GM12878 (cell line): ENCODE measurements at regions not wholly inside any gene's neighbourhood (a gene's known extent, or its start where the extent isn't known, plus 50 kb on each side); places are given as distances from the start of the nearest gene placed in this dataset.

Experiments used
- ATAC-seq: fragments of 200-7000 bp; cut with Tn5 transposase; 3 replicates; pipeline ENCODE4 v1.9.1; 2020; ENCODE audit warnings: mild to moderate bottlenecking, moderate library complexity
- BruUV-seq: library from RNA; stranded (reverse); fragments of 400-500 nt; replicated peaks from 2 replicates; lab custom pipeline; 2021; lab: Mats Ljungman, UMichigan
- CTCF ChIA-PET: fragments of 300-600 bp; sonication (Branson Sonifier 250); formaldehyde crosslinking; extraction: SDS; loops from one replicate; lab custom pipeline; 2021; ENCODE audit warnings: inconsistent platforms; lab: Yijun Ruan, JAX
- POLR2A ChIA-PET: fragments of 350-600 bp; formaldehyde crosslinking; extraction: SDS; loops from one replicate; lab custom pipeline; 2021; ENCODE audit warnings: inconsistent platforms; lab: Charles Lee
- RAD21 ChIA-PET: fragments of 300-600 bp; sonication (Branson Sonifier 250); formaldehyde crosslinking; loops from one replicate; lab custom pipeline; 2023; ENCODE audit warnings: antibody characterized with exemption; ENCODE audit not compliant: unreplicated experiment; lab: Charles Lee
- SMC1A ChIA-PET: fragments of 300-600 bp; sonication (Branson Sonifier 250); formaldehyde crosslinking; loops from one replicate; lab custom pipeline; 2023; ENCODE audit not compliant: unreplicated experiment, uncharacterized antibody; lab: Charles Lee
- DNase-seq: peaks from one replicate; pipeline ENCODE4 v3.0.0-alpha.2; 2011; ENCODE audit warnings: low read depth, low spot score
- FAIRE-seq: peaks from 3 replicates; lab custom pipeline; 2011; peaks lifted over from hg19 to GRCh38; lab: Jason Lieb, UNC
- H2AFZ ChIP-seq: 2 replicates; pipeline ENCODE4 v1.6.0; 2011; ENCODE audit warnings: low read depth, low read length, control low read depth; ENCODE audit not compliant: control insufficient read depth
- H3K27ac ChIP-seq: 2 replicates; pipeline ENCODE4 v1.5.1; 2011; ENCODE audit warnings: control low read depth; ENCODE audit not compliant: control insufficient read depth, insufficient read depth
- H3K27me3 ChIP-seq, 2 experiments: replicated peaks in 1 of 2; 2 replicates each; pipeline versions ENCODE4 v1.6.0 to v1.6.1; 2011; ENCODE audit warnings: low read length in 1 of 2; ENCODE audit not compliant: control insufficient read depth in 2 of 2, insufficient read depth in 2 of 2
- H3K36me3 ChIP-seq, 2 experiments: 2 replicates each; pipeline ENCODE4 v1.5.1; 2011; ENCODE audit warnings: low read length in 1 of 2; ENCODE audit not compliant: control insufficient read depth in 2 of 2, insufficient read depth in 2 of 2
- H3K4me1 ChIP-seq: 2 replicates; pipeline ENCODE4 v1.6.1; 2011; ENCODE audit warnings: mild to moderate bottlenecking, low read length, moderate library complexity, mixed read lengths; ENCODE audit not compliant: control insufficient read depth, insufficient read depth
- H3K4me2 ChIP-seq: 2 replicates; pipeline ENCODE4 v1.6.0; 2011; ENCODE audit warnings: control low read depth; ENCODE audit not compliant: control insufficient read depth, insufficient read depth
- H3K4me3 ChIP-seq: fragments of 200-600 bp; sonication (generic); 2 replicates; pipeline ENCODE4 v1.5.1; 2016
- H3K79me2 ChIP-seq: 2 replicates; pipeline ENCODE4 v1.6.0; 2011; ENCODE audit warnings: low read length; ENCODE audit not compliant: control insufficient read depth, insufficient read depth
- H3K9ac ChIP-seq: 2 replicates; pipeline ENCODE4 v1.8.0; 2011; ENCODE audit warnings: low read length, control low read depth, mixed read lengths; ENCODE audit not compliant: control insufficient read depth, insufficient read depth
- H3K9me3 ChIP-seq: replicated peaks from 3 replicates; pipeline ENCODE4 v1.5.1; 2011; ENCODE audit warnings: mild to moderate bottlenecking, low read length; ENCODE audit not compliant: control insufficient read depth, insufficient read depth
- H4K20me1 ChIP-seq: 2 replicates; pipeline ENCODE4 v1.6.0; 2011; ENCODE audit not compliant: control insufficient read depth, insufficient read depth
- EGR1 ChIP-seq, 2 experiments: IDR thresholded peaks; 1 replicate in 1 of 2; 2 replicates in 1 of 2; pipeline ENCODE4 v1.6.1; 2011 to 2012; ENCODE audit warnings: low read depth in 2 of 2, low read length in 2 of 2, borderline replicate concordance in 1 of 2, mild to moderate bottlenecking in 1 of 2, moderate library complexity in 1 of 2
- HDAC6 ChIP-seq: fragments of 200-600 bp; sonication (generic); IDR thresholded peaks from one replicate; pipeline ENCODE4 v1.8.0; 2017; ENCODE audit warnings: antibody characterized with exemption; ENCODE audit not compliant: unreplicated experiment
- NR2F1 ChIP-seq: fragments of 450-650 bp; conservative IDR thresholded peaks from 2 replicates; pipeline ENCODE4 v1.6.1; 2017; ENCODE audit warnings: mild to moderate bottlenecking
- SMARCA5 ChIP-seq: fragments of 450-650 bp; IDR thresholded peaks from 2 replicates; pipeline ENCODE4 v1.6.1; 2017; ENCODE audit warnings: mild to moderate bottlenecking
- TAF1 ChIP-seq: IDR thresholded peaks from 2 replicates; pipeline ENCODE4 v1.6.1; 2011; ENCODE audit warnings: mild to moderate bottlenecking, low read depth, low read length, borderline replicate concordance
- ZNF217 ChIP-seq: fragments of 450-650 bp; IDR thresholded peaks from 2 replicates; pipeline ENCODE4 v1.6.1; 2017; ENCODE audit warnings: antibody characterized with exemption, mild to moderate bottlenecking
- ZNF24 ChIP-seq: fragments of 450-650 bp; IDR thresholded peaks from 2 replicates; pipeline ENCODE4 v1.6.1; 2017; ENCODE audit warnings: antibody characterized with exemption, mild to moderate bottlenecking
- WGBS: methylation state at CpG from one replicate; pipeline ENCODE4 v1.1.6; 2016; ENCODE audit warnings: low lambda C conversion rate; ENCODE audit not compliant: insufficient replicate concordance, insufficient coverage; ENCODE audit errors: missing lambda C conversion rate; 5-methylcytosine and 5-hydroxymethylcytosine counted together
- in situ Hi-C: fragments of 300-500 bp; cut with MboI; formaldehyde crosslinking; loops from 9 replicates; pipeline ENCODE4 v1.14.3; 2018; ENCODE audit warnings: mixed read lengths
- intact Hi-C: fragments of 100-400 bp; cut with micrococcal nuclease; formaldehyde crosslinking; loops from one replicate; pipeline ENCODE4 v1.14.2; 2022; ENCODE audit not compliant: unreplicated experiment
- TF ChIP-seq, protein P1 (sequence below): IDR thresholded peaks from 2 replicates; pipeline ENCODE4 v1.6.1; 2011; ENCODE audit warnings: low read depth, mild to moderate bottlenecking, low read length, moderate library complexity, borderline replicate concordance; ENCODE audit errors: extremely low read depth
- TF ChIP-seq, protein P2 (sequence below): IDR thresholded peaks from 2 replicates; pipeline ENCODE4 v1.6.1; 2012; ENCODE audit warnings: low read depth, low read length, improper control_type of control experiment

DNA sequence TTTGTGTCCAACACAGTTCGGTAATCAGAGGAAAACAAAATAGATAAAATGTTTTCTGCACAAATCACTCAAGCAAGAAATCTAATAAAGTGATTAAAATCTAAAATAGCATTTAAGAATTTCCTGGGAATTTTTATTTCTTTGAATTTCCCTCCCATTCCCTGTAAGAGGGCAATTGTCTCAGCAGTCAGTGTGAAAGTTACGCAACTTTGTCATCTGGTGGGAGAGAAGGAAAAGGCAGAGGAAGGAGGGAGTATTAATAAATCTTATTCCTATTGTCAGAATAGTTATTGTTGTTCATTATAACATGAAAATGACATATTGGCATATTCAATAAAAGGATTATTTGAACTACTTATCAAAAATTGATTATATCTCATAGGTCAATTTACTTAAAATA lies 464.9 kb downstream of the PRKD1 start:
- no TSS peak for BruUV-seq
- Histone ChIP-seq H3K4me3 (no peak overlapping the region), H3K79me2 (no peaks in the 10 kb centered on the region), H3K27me3 (no peaks in the 10 kb centered on the region), H3K9ac (no peak overlapping the region), H4K20me1 (no peaks in the 10 kb centered on the region), H2AFZ (no peak overlapping the region), H3K4me2 (no peak overlapping the region), H3K36me3 (no peaks in the 10 kb centered on the region), H3K27ac (no peak overlapping the region), H3K4me1 (no peaks in the 10 kb centered on the region), H3K9me3 (no peaks in the 10 kb centered on the region)
- intact Hi-C loops: no loop called here
- ChIA-PET CTCF (no interaction called here), RAD21 (no interaction called here), POLR2A (no interaction called here), SMC1A (no interaction called here)
- no peak for FAIRE-seq
- TF ChIP-seq NR2F1: no peak
- TF ChIP-seq, protein P1, sequence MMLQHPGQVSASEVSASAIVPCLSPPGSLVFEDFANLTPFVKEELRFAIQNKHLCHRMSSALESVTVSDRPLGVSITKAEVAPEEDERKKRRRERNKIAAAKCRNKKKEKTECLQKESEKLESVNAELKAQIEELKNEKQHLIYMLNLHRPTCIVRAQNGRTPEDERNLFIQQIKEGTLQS: no peak
- no peak for TF ChIP-seq SMARCA5
- no peak for TF ChIP-seq HDAC6
- TF ChIP-seq TAF1: no peak
- no peak for TF ChIP-seq ZNF217
- TF ChIP-seq EGR1 (IDR thresholded peaks at IDR 0.05; ENCODE audit: borderline replicate concordance in 1 of 2, low read depth in 2 of 2, low read length in 2 of 2): no peak
- TF ChIP-seq ZNF24: no peak
- TF ChIP-seq, protein P2, sequence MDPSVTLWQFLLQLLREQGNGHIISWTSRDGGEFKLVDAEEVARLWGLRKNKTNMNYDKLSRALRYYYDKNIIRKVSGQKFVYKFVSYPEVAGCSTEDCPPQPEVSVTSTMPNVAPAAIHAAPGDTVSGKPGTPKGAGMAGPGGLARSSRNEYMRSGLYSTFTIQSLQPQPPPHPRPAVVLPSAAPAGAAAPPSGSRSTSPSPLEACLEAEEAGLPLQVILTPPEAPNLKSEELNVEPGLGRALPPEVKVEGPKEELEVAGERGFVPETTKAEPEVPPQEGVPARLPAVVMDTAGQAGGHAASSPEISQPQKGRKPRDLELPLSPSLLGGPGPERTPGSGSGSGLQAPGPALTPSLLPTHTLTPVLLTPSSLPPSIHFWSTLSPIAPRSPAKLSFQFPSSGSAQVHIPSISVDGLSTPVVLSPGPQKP: no peak
- WGBS: 17% methylated on average over 2 of the region's 2 CpGs
- in situ Hi-C loops: no loop called here
- ATAC-seq: no peak
- no peak for DNase-seq
